ENCODE measurements at regions not wholly inside any gene's neighbourhood (a gene's known extent, or its start where the extent isn't known, plus 50 kb on each side); places are given as distances from the start of the nearest gene placed in this dataset.

DNA sequence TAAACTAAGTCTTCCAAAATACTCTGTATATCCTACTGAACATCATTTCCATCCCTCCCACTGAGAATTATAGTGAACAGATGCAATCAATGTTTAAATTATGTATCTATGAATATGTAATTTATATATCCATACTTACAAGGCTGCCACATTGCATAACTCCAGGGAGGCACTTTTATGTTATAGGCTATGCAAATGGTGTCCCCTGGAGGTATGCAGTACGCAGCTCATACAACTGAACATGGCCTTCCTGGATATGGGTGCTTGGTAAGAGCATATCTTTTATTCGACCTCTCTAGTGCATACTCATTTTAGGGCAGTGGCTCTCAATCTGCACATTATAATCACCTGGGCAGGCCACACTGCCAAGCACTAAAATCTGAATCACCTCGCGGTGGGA lies 127.3 kb downstream of the BANF2 start:
- TF ChIP-seq, protein P1, sequence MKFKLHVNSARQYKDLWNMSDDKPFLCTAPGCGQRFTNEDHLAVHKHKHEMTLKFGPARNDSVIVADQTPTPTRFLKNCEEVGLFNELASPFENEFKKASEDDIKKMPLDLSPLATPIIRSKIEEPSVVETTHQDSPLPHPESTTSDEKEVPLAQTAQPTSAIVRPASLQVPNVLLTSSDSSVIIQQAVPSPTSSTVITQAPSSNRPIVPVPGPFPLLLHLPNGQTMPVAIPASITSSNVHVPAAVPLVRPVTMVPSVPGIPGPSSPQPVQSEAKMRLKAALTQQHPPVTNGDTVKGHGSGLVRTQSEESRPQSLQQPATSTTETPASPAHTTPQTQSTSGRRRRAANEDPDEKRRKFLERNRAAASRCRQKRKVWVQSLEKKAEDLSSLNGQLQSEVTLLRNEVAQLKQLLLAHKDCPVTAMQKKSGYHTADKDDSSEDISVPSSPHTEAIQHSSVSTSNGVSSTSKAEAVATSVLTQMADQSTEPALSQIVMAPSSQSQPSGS (IDR thresholded peaks at IDR 0.05; ENCODE audit: low read length): no peak
- TF ChIP-seq, protein P2, sequence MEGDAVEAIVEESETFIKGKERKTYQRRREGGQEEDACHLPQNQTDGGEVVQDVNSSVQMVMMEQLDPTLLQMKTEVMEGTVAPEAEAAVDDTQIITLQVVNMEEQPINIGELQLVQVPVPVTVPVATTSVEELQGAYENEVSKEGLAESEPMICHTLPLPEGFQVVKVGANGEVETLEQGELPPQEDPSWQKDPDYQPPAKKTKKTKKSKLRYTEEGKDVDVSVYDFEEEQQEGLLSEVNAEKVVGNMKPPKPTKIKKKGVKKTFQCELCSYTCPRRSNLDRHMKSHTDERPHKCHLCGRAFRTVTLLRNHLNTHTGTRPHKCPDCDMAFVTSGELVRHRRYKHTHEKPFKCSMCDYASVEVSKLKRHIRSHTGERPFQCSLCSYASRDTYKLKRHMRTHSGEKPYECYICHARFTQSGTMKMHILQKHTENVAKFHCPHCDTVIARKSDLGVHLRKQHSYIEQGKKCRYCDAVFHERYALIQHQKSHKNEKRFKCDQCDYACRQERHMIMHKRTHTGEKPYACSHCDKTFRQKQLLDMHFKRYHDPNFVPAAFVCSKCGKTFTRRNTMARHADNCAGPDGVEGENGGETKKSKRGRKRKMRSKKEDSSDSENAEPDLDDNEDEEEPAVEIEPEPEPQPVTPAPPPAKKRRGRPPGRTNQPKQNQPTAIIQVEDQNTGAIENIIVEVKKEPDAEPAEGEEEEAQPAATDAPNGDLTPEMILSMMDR (IDR thresholded peaks at IDR 0.05; ENCODE audit: control extremely low read depth in 1 of 3, insufficient read depth in 1 of 3, low read depth in 1 of 3, low read length in 3 of 3): no peak
- TF ChIP-seq POLR2AphosphoS5 (IDR thresholded peaks at IDR 0.05; ENCODE audit: low read depth, low read length) (no peak), RNF2 (IDR thresholded peaks at IDR 0.05; ENCODE audit: borderline replicate concordance, low read depth, low read length, missing control alignments, poor library complexity, severe bottlenecking) (no peak), RFX5 (IDR thresholded peaks at IDR 0.05; ENCODE audit: borderline replicate concordance, low read depth, low read length) (no peak), KDM1A (IDR thresholded peaks at IDR 0.05; ENCODE audit: borderline replicate concordance, low read length) (no peak), TEAD4 (IDR thresholded peaks at IDR 0.05; ENCODE audit: low read depth, low read length) (no peak), JUND (IDR thresholded peaks at IDR 0.05; ENCODE audit: low read length) (no peak), CHD2 (IDR thresholded peaks at IDR 0.05; ENCODE audit: low read length) (no peak), HDAC6 (IDR thresholded peaks at IDR 0.05; ENCODE audit: low read depth, low read length) (no peak)

Measured in H1 (cell line).